Muscle layer of duodenum (tissue), 2 donors: ENCODE measurements at regions not wholly inside any gene's neighbourhood (a gene's known extent, or its start where the extent isn't known, plus 50 kb on each side); places are given as distances from the start of the nearest gene placed in this dataset.

ENCODE experiments used
- H3K27ac ChIP-seq: one replicate; pipeline ENCODE4 v1.7.0; 2013; ENCODE audit warnings: mild to moderate bottlenecking, low read length
- H3K27me3 ChIP-seq: one replicate; pipeline ENCODE4 v1.7.0; 2013; ENCODE audit warnings: low read depth, mild to moderate bottlenecking, control low read depth, low read length
- H3K36me3 ChIP-seq, 2 donors: one replicate each; pipeline ENCODE4 v1.7.0; 2013; ENCODE audit warnings: low read length in 2 of 2, control low read depth in 1 of 2, mild to moderate bottlenecking in 1 of 2; ENCODE audit not compliant: insufficient read depth in 2 of 2, control insufficient read depth in 1 of 2
- H3K4me1 ChIP-seq, 2 donors: one replicate each; pipeline ENCODE4 v1.7.0; 2013; ENCODE audit warnings: low read length in 2 of 2, mild to moderate bottlenecking in 2 of 2, control low read depth in 1 of 2, moderate library complexity in 1 of 2; ENCODE audit not compliant: insufficient read depth in 2 of 2, control insufficient read depth in 1 of 2
- H3K4me3 ChIP-seq, 2 donors: one replicate each; pipeline ENCODE4 v1.7.0; 2013; ENCODE audit warnings: low read length in 2 of 2, low read depth in 1 of 2, mild to moderate bottlenecking in 1 of 2
- H3K9me3 ChIP-seq, 2 donors: one replicate each; pipeline ENCODE4 v1.7.0; 2013; ENCODE audit warnings: low read length in 2 of 2, control low read depth in 1 of 2, mild to moderate bottlenecking in 1 of 2; ENCODE audit not compliant: control insufficient read depth in 1 of 2
- donor health status: healthy.

DNA sequence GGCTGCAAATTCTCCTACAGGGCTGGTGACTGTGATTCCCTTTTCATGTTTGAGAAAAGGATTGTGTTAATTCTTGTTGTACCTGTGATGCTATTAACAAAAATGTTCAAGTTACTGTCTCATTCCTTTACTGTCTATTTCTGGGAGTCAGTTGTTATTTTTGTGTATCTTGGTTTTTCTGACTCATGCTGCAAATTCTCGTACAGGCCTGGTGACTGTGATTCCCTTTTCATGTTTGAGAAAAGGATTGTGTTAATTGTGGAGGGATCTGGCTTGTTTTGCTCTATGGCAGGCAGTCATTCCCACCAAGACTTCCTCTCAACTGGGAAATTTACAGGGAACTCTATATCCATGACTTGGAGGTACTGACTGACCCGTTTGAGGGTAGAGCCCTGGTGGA is 693.4 kb upstream of the INTU start:
- Histone ChIP-seq H3K9me3 (no peaks in the 10 kb centered on the region), H3K4me1 (no peaks in the 10 kb centered on the region), H3K27me3 (no peaks in the 10 kb centered on the region), H3K4me3 (no peak overlapping the region), H3K27ac (no peak overlapping the region), H3K36me3 (no peaks in the 10 kb centered on the region)

DNA sequence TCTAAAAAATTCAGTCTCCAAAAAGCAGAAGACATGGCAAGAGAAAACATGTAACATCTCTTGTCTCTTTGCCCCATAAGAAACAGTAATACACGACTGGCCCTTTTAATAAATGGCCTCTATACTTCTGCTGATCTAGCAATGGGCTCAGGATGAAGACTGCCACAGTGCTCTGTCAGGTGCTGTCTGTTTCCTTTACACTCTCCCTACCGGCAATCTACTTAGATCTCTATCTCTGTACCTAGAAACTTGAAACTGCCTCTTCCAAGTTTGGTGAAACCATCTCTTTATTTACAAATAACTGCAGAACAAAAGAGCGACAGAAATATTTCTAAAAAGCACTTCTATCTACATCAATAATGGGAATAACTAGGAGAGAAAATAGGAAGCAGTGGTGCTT is 685.2 kb upstream of the INTU start:
- no peak overlapping the region for H3K4me3 ChIP-seq
- H3K36me3 ChIP-seq, result no peaks in the 10 kb centered on the region
- H3K27me3 ChIP-seq, result no peaks in the 10 kb centered on the region
- H3K27ac ChIP-seq, result no peak overlapping the region
- no peaks in the 10 kb centered on the region for H3K4me1 ChIP-seq
- H3K9me3 ChIP-seq, result no peaks in the 10 kb centered on the region

DNA sequence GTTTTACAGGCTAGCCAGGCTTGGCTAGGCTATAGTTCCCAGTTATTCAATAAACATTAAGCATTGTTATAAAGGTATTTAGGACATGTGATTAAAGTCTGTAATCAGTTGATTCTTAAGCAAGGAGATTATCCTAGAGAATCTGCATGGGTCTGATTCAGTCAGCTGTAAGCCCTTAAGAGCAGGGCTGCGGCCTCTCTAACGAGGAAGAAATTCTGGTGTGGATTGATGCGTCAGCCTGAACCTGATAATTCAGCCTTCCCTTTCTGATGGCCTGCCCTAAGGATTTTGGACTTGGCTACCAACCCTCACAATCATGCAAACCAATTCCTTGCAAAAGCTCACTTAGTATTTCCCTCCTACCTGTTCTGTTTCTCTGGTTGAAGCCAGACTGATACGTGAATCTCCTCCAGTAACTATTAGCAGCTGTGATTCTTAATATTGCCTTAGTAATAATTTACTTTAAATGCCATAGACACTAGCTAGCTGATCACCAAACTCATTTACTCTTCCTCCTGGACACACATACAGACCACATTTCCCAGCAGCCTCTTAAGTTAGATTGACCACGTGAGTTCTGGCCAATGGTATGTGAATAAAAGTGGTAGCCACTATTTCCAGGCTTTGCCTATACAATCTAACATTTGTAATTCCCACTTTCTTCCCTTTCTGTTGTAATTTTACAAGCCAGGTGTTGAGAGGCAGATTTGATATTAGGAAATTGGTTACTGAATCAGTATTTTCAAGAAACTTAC is 678.0 kb upstream of the INTU start:
- no peak overlapping the region for H3K27ac ChIP-seq
- H3K36me3 ChIP-seq, result no peaks in the 10 kb centered on the region
- no peaks in the 10 kb centered on the region for H3K4me1 ChIP-seq
- no peak overlapping the region for H3K4me3 ChIP-seq
- no peaks in the 10 kb centered on the region for H3K9me3 ChIP-seq
- H3K27me3 ChIP-seq, result no peaks in the 10 kb centered on the region

DNA sequence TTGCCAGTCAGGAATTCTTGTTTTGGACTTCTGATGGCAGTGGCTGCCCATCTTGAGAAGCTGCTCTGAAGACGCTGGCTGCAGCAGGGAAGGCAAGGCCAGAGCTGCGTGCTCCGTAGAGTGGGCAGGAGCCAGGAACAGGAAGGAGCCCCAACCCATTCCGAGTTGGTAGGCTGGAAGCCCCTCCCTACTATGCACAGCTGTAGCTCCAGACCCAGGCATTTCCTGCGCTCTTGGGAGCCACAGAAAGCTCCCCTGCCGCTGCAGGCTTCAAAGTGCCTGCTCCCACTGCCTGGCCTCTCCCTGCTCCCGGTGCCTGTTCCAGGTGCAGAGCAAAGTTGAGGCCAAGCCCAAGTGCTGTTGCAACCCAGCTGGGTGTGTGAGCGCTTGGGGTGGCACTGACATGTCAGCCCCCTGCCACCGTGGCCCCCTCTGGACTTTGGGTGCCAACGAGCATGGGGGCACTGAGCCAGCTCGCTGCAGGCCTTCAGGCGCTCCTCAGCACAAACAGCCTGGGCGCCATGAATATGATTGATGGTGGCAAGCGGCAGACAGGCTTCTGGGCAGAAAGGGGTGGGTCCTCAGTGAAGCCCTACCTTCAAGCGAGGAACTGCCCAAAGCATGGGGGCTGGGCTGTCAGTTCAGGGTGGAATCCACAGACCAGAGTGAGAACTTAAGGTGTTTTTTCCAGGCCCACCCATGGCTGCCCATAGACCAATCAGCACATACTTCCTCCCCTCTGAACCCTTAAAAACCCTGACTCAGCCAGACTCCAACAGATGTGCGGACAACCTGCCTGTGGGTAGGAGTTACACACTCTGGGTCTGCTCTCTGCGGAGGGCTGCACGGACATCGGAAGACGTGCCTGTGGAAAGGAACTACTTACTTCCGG is 677.2 kb upstream of the INTU start:
- no peaks in the 10 kb centered on the region for H3K27me3 ChIP-seq
- no peaks in the 10 kb centered on the region for H3K36me3 ChIP-seq
- no peak overlapping the region for H3K27ac ChIP-seq
- H3K4me1 ChIP-seq, result no peaks in the 10 kb centered on the region
- H3K9me3 ChIP-seq, result no peaks in the 10 kb centered on the region
- H3K4me3 ChIP-seq, result no peak overlapping the region

DNA sequence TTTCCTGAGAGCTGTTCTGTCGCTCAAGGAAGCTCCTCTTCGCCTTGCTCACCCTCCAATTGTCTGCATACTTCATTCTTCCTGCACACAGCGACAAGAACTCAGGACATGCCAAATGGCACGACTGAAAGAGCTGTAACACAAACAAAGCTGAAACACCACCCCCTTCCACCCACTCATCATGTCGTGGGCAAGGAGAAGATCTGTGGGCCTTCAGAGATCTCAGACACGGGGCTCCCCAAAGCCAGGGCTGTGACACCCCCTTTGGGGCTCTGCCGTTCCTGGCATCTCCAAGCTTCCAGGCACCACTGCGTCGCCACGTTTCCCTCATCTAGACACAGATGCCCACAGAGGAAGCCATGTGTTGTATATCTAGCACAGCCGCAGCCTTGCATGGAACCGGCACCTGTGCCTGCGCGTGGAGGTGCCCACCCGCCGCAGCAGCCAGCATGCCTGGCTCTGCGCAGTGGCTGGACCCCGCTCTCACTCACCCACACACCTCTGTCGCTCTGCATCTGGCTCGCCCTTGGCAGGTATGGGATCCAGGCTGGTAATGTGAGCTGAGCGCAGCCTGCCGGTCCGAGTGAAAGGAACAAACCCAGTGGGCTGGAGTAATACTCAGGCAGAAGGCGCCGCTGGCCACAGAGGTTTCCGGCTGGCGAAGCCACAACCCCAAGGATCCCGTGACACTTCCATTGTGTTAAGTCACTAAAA is 676.4 kb upstream of the INTU start:
- Histone ChIP-seq H3K4me1 (no peaks in the 10 kb centered on the region), H3K36me3 (no peaks in the 10 kb centered on the region), H3K9me3 (no peaks in the 10 kb centered on the region), H3K27me3 (no peaks in the 10 kb centered on the region), H3K27ac (no peak overlapping the region), H3K4me3 (no peak overlapping the region)

DNA sequence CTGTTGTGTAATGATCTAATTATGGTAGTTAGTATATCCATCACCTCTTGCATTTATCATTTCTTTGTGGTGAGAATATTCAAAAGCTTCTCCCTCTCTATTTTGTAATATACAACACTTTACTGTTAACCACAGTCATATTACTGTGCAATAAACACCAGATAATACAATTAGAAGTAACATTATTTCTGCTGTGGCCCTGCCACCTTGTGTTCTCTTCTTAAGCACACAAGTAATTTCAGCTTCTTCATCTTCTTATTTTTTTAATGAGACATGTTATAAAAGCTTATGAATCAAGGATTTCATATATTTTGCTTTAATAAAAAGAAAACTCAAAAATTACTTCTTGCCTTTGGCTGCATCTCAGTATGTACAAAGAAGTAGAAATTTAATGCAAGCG is 675.2 kb upstream of the INTU start:
- Histone ChIP-seq H3K27ac (no peak overlapping the region), H3K27me3 (no peaks in the 10 kb centered on the region)

DNA sequence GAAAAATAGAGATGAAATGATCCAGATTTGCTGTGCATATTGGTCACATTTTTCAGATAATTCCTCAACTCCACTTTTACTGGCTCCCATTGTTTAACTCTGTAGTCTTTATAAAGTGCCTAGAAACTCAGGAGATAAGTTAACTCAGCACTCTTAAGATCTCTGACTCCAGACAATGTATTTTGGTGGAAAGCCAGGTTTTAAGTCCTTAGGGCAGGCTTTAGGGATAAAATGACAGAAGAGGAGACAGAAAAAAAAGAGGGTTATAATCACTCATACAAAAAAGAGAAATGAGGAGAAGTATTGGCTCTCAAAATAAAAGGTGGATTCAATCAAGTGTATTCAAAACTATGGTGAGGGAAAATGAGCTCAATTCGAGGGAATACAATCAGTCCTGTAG is 674.8 kb upstream of the INTU start:
- Histone ChIP-seq H3K27ac (no peak overlapping the region), H3K4me3 (no peak overlapping the region), H3K36me3 (no peaks in the 10 kb centered on the region), H3K4me1 (no peaks in the 10 kb centered on the region), H3K27me3 (no peaks in the 10 kb centered on the region), H3K9me3 (no peaks in the 10 kb centered on the region)

More for the DNA sequence above, 675.2 kb upstream of the INTU start:
- Histone ChIP-seq H3K9me3 (no peaks in the 10 kb centered on the region), H3K4me3 (no peak overlapping the region), H3K36me3 (no peaks in the 10 kb centered on the region), H3K4me1 (no peaks in the 10 kb centered on the region)

DNA sequence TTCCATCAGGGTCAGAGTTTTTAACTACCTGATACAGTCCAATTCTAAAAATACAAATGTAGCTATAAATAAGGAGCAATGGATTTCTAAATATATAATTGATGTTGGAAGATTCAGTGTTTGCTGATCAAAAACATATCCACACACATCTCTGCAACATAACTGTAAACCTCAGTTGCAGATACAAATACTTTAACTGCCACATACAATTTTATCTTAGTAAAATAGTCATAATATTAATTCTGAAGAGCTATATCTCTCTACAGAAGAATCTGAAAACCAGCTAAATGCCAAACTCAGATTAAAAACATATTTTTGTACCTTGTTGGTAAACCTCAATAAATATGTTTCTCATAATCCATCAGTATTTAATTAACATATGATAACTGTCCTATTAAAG is 674.3 kb upstream of the INTU start:
- no peaks in the 10 kb centered on the region for H3K4me1 ChIP-seq
- H3K9me3 ChIP-seq, result no peaks in the 10 kb centered on the region
- H3K4me3 ChIP-seq, result no peak overlapping the region
- no peak overlapping the region for H3K27ac ChIP-seq
- no peaks in the 10 kb centered on the region for H3K36me3 ChIP-seq
- no peaks in the 10 kb centered on the region for H3K27me3 ChIP-seq

DNA sequence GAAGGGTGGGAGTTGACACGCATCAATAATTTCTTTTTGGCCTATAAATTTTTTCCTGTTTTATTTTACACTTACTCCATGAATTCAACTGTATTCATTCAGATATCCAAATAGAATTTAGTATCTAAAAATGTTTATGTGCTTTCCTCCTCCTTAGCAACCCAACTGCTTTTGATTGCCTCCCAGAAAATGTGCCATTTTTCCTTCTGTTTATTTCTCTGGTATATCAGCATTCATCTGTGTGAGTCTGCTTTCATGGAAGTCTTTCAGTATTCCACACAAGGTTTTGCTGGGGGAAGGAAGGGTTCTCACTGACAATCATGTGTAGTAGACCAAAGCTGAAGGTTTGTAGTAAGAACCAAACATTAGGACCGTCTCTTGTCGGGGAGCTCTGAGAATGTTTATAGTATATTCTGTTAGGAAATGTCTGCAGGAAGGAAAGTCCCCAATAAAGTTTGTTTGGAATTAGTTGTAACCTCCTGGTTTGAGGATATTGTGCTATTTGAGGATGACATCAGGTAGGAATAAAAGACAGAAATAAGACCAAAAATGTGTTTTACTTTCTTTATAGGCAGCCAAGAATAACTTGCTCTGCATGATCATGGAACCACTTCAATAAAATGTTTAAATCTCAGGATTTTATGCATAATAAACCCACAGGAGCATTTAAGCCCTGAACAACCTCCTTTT is 673.6 kb upstream of the INTU start:
- no peaks in the 10 kb centered on the region for H3K4me1 ChIP-seq
- no peak overlapping the region for H3K27ac ChIP-seq
- H3K9me3 ChIP-seq, result no peaks in the 10 kb centered on the region
- H3K27me3 ChIP-seq, result no peaks in the 10 kb centered on the region
- H3K4me3 ChIP-seq, result no peak overlapping the region
- H3K36me3 ChIP-seq, result no peaks in the 10 kb centered on the region

DNA sequence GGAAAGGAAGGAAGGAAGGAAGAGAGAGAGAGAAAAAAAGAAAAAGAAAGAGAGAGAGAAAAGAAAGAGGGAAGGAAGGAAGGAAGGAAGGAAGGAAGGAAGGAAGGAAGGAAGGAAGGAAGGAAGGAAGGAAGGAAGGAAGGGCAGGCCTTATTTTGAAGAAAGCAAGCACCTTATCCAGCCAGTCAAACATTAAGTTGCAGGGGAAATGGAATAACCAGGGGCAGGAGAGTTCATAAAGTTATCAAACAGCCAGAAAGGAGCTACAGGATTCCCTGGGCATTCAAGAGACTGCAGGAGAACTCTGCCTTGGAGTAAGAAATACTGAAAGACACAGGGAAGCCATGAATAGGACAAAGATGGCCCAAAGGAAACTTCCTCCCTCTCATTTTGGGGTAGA is 672.0 kb upstream of the INTU start:
- H3K36me3 ChIP-seq, result no peaks in the 10 kb centered on the region
- no peak overlapping the region for H3K27ac ChIP-seq
- H3K9me3 ChIP-seq, result no peaks in the 10 kb centered on the region
- no peak overlapping the region for H3K4me3 ChIP-seq
- H3K27me3 ChIP-seq, result no peaks in the 10 kb centered on the region
- no peaks in the 10 kb centered on the region for H3K4me1 ChIP-seq

DNA sequence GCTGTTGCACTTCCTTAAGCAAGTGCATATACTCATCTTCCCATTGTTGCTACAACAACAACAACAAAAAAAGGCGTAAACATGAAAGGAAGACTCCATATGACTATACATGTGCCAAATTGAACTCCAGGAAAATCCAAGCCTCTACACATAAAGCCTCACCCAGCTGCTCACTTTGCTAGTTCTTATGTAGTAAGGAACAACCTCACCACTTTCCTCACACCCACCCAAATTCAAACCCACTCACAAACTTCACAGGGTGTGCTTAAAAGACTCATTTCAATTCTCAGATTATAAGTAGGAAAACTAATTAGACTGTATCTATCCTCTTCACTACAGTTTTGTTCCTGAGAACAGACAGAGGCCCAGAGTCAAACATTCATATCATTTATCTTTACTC is 671.1 kb upstream of the INTU start:
- H3K27ac ChIP-seq, result no peak overlapping the region
- no peak overlapping the region for H3K4me3 ChIP-seq
- no peaks in the 10 kb centered on the region for H3K4me1 ChIP-seq
- no peaks in the 10 kb centered on the region for H3K9me3 ChIP-seq
- H3K36me3 ChIP-seq, result no peaks in the 10 kb centered on the region
- no peaks in the 10 kb centered on the region for H3K27me3 ChIP-seq
